Myocyte (in vitro differentiated cells): ENCODE measurements at regions not wholly inside any gene's neighbourhood (a gene's known extent, or its start where the extent isn't known, plus 50 kb on each side); places are given as distances from the start of the nearest gene placed in this dataset.

ENCODE experiments used
- DNase-seq: peaks from one replicate; pipeline ENCODE4 v3.0.0-alpha.2; 2012; ENCODE audit warnings: low read depth

- no peak for DNase-seq
Observed at GRCh38 chr2:160911258-160911657, 249.0 kb upstream of the TANK start.

DNA sequence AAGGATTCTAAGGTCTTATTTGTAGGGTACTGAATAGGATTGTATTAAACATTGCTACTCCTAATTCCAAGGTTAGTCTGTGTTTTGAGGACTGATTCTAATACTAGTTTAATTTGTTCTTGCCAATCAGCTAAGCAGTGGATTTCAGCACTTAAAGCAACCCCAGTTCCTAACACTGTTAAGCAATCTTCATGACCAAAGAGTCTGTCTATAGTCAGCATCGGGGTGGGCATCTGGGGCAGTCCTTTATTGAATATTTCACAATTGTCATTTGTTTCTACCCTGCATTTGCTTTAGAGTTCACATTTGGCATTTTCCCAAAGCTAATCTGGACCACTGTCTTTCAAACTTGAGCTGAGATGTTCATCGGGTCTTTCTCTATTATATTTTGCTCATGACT, 248.0 kb upstream of the TANK start:
- DNase-seq, result no peak

DNA sequence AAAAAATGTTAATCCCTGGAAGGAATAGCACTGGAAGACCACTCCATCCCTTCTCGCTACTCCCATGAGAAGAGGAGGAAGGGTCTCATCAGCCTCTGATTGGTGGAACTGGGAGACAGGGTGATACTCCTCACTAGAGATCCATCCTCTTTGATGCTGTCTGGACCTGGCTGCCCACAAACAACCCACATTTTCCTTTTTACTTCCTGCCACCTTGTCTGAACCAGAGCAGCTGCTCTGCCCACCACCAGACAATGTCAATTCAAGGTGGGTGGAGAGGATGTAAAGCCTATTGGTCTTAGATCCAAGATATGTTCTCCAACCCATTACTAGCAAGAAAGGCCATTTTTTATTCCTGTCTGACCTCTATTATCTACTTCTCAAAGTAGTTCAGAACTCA, 246.9 kb upstream of the TANK start:
- no peak for DNase-seq

DNA sequence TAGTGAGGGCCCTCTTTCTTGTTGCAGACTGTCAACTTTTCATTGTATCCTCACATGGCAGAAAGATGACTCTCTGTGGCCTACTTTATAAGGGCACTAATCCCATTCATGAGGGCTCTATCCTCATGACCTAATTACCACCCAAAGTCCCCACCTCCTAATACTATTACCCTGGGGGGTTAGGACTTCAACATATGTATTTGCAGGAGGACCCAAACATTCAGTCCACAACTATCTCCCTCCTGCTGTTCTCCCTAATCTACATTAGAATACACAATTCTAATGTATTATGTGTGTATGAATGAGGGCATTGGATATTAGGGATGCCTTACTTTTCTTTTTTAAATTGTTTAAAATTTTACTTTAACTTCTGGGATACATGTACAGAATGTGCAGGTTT, 246.0 kb upstream of the TANK start:
- no peak for DNase-seq

- DNase-seq, result no peak
Observed at GRCh38 chr2:160916300-160916699, 243.9 kb upstream of the TANK start.

- DNase-seq, result no peak
Observed at GRCh38 chr2:160917850-160918249, 242.4 kb upstream of the TANK start.

DNA sequence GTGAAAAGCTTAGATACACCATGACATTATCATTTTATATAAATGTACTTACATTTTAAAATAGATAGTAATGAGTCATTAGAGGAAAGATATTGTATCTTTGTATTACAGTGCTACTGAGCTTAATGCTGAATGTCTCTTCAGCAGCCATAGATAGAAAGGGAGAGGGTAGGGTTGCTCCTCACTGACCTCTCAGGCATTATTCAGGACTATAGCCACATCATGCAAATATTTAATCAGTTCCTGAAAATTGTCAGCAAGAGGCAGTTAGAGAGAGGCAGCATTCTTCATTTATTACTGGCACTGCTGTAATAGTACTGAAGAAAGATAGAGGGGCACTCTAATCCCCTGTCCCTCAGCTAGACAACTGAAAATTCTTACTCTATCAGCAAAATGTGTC, 242.0 kb upstream of the TANK start:
- no peak for DNase-seq

GRCh38 chr2:160918906-160919503, 241.2 kb upstream of the TANK start:
- peak; percentile 65 for DNase-seq

- DNase-seq, result no peak
Observed at GRCh38 chr2:160920061-160920460, 240.2 kb upstream of the TANK start.

- peak; percentile 72 for DNase-seq
Observed at GRCh38 chr2:160920791-160921303, 239.4 kb upstream of the TANK start.

DNA sequence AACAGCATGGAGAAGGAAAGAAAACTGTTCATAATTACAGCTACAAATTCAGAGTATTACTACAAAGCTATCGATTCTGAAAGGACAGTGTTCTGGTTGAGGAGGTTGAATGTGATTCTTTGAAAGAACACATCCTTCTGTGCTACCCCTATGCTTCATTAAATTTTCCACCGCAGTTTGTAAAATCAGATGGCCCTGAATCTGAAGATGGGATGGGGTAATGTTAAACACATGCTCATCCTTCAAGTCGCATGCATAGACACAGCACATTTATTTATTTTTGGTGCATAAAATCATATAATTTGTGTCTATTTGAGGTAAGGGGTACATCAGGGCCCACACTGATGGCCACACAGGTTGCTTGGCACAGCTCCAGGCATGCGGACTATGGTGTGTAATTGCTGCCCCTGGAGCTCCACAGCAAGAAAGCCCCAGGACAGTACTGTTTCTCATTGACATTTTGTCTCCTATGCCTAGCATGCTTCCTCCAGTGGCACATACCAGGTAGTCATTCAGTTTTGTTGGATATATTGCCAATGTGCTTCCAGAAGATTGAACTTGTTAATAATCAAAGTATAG, 238.8 kb upstream of the TANK start:
- no peak for DNase-seq

DNA sequence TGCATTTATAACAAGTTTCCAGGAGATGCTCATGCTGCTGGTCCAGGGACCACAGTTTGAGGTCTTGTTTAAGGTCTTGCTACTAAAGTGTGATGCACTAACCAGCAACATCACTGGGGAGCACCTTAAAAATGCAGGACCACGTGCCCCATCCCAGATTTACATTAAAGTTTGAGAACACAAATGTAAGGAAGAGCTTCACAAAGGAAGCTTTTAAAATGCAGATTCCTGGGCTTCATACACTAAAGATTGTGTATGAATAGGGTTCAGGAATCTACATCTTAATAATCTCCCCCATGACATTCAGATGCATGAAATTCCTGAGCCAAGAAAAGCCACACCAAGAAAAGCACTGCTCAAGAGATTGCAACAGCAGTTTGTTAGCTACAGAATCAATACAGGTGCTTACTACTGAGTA, 235.3 kb upstream of the TANK start:
- no peak for DNase-seq

DNA sequence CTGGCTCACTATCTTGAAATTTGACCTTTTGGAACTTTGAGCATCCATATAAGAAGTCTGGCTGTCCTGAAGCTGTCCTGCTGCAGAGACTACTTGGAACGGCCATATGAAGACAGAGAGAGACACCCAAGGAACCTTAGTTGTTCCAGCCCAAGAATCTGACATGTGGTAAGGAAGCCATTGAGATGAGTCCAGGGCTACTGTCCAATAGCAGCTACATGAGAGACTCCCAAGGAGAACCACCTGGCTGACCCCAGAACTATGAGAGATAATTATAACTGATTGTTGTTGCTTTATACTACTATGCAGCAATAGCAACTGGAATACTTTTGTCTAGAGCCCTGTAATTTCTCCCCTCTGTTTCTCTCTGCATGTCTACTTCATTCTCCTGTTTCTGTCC, 234.3 kb upstream of the TANK start:
- no peak for DNase-seq

DNA sequence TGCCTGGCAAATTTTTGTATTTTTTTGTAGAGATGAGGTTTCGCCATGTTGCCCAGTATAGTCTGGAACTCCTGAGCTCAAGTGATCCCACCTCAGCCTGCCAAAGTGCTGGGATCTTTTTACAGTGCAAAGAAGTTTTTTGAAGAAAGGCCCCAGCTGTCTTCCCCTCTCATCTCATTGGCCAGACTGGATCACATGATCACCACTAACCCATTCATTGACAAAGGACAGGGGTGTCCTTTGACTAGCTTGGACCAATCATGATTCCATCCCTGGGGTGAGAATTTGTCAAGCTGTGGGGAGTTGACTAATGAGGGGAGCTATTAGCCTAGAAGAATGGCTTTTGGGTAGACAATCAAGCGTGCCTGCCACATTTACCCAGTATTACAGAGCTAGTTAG, 232.9 kb upstream of the TANK start:
- no peak for DNase-seq

GRCh38 chr2:160928854-160929301, 231.3 kb upstream of the TANK start:
- peak; percentile 38 for DNase-seq

DNA sequence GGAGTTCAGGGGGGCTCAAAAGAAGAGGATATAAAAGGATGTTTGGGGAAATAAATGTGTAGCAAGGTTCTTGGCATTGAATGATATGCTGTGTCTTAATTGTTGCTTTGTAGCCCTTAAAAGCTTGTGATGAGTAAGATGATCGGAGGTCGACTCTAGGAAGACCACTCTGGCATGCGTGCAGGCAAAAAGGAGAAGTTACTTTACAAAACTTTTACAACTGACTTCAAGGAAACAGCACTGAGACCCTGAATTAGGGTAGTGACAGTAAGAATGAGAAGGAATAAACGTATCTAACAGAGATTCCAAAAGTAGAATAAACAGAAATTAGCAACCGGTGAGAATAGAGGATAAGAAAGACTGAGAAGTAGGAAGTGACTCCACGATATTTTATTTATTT, 228.7 kb upstream of the TANK start:
- no peak for DNase-seq

DNA sequence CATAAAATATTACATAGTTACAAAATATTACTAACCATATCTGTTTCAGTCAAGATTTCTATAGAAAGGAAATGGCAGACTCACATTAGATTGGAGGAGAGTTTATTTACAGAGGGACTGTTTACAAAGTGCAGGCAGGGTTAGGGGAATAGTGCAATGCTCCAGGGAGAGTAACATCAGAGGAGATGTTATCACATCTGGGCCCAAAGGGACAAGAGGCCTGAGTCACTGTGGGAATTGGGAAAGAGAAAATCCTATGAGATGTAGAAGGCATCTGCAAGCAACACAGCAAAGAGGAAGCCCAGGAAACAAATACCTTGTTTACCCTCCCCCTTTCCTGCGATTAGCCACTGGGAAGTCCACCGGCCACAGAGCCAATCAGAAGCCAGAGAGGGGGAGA, 227.3 kb upstream of the TANK start:
- DNase-seq, result no peak

DNA sequence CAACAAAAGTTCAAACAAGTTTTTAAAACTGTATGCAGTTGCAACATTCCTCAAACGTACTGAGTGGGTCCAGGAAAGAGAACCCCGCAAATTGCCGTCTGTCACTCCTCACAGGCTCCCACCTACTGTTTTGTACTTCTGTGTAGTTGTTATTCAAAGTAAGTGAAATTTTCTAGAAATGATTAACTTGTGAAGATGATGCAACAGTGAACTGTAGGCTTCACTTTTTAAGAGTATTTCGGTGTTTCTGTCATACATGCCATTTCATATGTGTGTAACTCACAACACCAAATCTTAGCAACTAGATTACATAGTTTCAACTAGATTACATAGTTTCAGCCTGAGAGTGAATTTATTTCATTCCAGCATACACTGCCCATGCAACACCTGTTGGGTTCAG, 226.0 kb upstream of the TANK start:
- no peak for DNase-seq

DNA sequence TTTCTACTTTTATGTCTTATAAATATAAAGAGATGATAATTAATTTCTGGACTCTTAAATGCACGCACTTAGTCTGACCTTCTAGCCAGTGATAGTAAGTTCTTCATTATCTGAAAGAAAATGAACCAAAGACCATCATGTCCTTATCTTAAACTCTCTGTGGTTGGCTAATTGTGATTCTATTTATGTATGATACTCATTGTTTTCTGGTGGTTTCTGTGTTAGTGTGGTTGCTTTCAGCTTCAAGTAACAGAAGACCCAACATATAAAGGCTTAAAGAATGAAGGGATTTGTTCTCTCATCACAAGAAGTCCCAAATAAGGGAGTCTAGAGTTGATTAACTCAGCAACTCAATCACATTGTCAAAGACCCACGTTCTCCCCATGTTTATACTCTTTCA, 225.2 kb upstream of the TANK start:
- DNase-seq, result no peak

- DNase-seq, result no peak
Observed at GRCh38 chr2:160936044-160936806, 224.0 kb upstream of the TANK start.

DNA sequence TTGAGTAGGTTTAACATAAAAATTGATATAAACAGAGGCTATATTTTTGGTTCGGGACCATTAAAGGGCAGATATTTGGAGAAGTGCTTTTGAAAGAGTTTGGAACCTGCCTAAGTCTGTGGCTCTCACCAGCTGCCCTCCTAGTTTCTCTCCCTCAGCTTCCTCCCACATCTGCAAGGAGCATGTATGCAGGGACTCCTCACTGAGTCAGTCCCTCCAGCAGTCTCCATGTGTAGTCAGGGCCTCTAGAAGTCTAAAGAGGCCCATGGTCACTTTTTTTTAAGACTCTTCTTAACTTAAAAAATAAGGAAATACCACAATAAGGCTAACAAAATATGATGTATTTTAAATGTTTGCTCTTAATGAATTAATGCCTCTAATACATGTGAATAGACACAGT, 220.0 kb upstream of the TANK start:
- no peak for DNase-seq

DNA sequence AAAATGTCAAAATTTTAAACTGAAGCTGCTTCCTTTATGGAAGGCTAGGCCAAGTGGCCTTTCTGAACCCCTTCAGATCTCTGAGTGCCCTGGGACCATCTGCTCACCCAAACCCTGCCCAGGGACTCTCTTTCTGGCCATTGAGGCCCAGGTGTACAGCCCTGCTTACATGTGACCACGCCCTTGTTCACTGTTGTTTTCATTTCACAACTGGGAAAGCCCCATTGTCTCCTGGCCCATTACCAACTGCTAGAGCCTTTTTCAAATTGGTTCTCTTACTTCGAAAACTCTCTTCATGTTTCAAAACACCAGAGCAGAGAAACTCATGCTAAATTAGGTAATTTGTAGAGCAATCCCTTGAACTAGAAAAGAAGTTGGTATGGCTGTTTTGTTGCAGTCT, 219.5 kb upstream of the TANK start:
- DNase-seq, result no peak
